ENCODE measurements at regions not wholly inside any gene's neighbourhood (a gene's known extent, or its start where the extent isn't known, plus 50 kb on each side); places are given as distances from the start of the nearest gene placed in this dataset.
"Not testable (repeated sequence)": the region's sequence is repeated elsewhere in the genome, so short reads cannot be mapped to it uniquely, and the experiment has no call there.

DNA sequence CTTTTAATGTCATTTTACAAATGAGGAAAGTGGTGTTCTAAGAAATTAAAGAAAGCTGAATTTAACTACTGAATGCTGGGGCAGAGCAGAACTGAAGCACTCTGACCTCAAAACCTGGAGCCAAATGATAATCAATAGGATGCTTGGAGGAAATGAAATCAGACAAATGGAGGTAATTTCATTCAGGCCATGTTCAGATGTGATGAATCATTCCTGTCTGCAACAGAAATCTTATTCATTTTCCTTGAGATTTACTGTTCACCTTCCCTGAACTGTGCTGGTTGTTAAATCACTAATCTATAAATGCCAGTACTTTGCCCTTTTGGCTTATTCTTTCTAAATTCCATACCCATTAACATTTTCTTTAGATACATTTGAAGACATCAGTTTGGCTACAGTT is 85.6 kb upstream of the SNX7 start:
- DNase-seq: no peak

- no peak for DNase-seq
Measured at GRCh38 chr1:98565951-98566350, 95.6 kb upstream of the SNX7 start.

DNA sequence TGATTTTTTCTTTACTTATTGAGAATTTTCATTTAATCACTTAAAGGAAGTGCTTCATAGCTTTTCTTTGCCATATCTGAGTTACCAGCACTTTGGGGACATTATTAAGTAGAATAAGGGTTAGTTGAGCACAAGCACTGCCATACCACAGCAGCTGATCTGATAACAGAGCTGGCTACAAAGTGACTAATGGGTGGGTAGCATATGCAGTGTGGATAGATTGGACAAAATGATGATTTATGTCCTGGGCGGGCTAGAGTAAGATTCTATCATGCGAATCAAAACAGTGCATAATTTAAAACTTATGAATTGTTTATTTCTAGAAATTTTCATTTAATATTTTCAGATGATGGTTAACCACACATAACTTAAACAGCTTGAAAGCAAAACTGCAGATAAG is 102.2 kb upstream of the SNX7 start:
- DNase-seq: no peak

DNA sequence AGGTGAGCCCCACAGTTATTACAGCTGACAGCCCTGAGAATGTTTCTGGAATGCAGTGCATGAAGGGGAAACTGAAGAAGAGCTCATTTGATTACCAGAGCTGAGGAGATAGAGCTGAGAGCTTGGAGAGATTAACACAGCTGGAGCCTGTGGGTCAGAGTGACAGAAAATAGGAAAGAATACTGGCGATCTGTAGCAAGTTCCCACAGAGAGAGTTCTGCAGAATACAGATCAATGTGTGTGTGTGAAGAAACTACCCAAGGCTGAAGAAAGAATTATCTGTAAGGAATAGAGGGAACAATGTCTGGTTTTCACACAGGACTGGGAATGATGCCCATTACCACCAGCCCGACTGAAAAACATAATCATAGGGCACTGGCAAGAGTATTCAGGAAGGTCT is 103.6 kb upstream of the SNX7 start:
- DNase-seq: no peak

DNA sequence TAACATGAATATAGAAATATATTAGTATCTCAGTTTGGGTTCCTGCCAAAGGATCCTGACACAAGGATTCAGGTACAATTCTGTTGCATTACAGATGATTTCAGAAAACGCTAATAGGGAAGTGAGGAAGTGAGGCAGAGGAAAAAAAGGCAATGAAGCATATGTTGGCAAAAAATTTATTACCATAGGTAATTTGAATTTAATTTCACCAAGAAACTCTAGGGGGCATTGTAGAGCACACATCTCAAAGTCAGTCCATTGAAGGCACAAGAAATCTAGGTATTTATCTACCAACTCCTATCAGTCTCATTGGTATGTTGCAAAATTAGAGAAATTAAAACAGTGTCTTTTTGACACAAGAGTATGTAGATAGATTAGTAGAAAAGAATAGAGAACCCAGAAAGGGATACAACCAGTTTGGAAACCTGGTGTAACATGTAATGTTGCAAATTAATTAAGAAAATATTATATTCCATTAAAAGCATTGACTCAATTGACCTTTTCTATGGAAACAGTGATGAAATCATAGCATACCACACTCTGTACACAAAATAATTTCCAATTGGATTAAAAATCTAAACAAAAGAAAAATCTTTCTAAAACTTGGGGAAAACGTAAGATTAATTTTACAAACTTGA is 104.9 kb upstream of the SNX7 start:
- DNase-seq: no peak

- DNase-seq: no peak
Measured at GRCh38 chr1:98555814-98556213, 105.7 kb upstream of the SNX7 start.

- DNase-seq: not testable (repeated sequence)
Measured at GRCh38 chr1:98552576-98553074, 108.9 kb upstream of the SNX7 start.

DNA sequence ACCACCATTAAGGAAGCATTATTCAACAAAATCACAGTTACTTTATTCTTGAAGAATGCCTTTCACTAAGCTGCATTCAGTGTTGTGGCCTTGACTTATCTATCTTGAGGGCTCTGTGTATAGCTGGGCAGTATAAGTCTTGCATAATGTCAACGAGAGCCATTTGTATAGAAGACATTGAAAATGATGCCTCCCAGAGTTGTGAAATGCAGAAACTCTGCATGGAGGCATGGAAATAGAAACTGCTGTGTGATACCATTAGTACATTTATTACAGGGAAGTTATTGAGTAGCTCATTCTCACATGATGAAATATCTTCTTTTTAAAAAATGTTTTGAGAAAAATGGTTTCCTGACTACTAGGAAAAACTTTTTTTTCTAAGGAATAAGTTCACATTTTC is 111.4 kb upstream of the SNX7 start:
- no peak for DNase-seq

GRCh38 chr1:98546319-98546718 is 115.2 kb upstream of the SNX7 start:
- DNase-seq: no peak

GRCh38 chr1:98538106-98538505 is 123.4 kb upstream of the SNX7 start:
- no peak for DNase-seq

- DNase-seq: no peak
Measured at GRCh38 chr1:98523256-98523655, 138.3 kb upstream of the SNX7 start.

DNA sequence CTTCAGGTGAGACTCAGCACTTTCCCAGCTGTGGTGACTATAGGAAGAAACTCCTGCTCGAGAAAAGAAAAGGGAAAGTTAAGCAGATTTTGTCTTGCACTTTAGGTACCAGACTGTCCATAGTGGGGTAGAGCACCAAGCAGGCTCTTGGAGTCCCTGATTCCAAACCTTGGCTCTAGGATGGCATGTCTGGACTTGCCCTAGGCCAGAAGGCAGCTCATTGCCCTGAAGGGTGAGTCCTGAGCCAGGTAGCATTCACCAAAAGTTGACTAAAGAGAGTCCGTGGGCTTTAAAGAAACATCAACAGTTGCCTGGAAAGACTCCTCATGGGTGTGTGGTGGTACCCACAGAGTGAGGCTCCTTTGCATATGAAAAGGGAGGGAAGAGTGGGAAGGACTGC is 145.2 kb upstream of the SNX7 start:
- DNase-seq: no peak

GRCh38 chr1:98515744-98516143 is 145.8 kb upstream of the SNX7 start:
- DNase-seq: no peak

DNA sequence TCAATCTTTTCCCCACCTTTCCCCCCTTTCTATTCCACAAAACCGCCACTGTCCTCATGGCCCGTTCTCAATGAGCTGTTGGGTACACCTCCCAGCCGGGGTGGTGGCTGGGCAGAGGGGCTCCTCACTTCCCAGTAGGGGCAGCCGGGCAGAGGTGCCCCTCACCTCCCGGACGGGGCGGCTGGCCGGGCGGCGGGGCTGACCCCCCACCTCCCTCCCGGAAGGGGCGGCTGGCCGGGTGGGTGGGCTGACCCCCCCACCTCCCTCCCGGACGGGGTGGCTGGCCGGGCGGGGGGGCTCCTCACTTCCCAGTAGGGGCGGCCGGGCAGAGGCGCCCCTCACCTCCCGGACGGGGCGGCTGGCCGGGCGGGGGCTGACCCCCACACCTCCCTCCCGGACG is 149.3 kb upstream of the SNX7 start:
- DNase-seq: not testable (repeated sequence)

GRCh38 chr1:98503771-98504170 is 157.8 kb upstream of the SNX7 start:
- DNase-seq: no peak

DNA sequence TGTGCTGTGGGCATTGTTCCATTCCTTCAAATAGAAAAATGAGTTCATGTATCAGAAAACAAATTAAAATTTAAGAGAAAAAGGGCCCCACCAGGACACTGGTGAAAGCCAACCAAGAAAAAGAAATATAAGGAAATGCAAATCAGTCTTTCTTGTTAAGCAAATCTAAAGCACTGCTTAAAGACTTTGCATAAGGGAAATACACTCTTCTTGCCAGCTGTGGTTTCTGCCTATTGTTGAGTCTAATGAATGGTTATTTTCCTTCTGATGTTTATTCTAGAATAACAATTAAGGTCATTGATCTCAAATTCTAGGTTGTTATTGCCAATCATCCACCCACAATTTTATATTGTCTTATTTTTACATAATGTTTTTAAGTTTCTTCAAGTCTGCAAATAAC is 158.6 kb upstream of the SNX7 start:
- no peak for DNase-seq

DNA sequence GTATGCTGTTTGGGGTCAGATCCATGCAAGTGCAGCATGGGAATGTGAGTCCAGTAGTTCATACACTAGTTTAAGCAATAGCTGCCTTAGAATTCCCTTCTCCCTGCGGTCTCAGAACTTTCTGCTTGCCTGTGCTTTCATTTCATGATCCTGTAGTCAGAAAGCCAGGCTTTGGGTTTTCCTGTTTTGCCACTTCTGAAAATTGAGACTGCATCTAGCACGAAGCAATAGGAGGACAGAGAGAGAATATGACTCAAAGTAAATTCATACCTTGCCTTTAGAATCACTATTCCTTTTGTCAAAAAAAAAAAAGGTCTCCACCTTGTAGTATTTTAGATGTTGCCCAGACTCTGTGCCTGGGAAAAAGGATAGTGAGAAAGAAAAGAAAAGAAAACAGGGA is 161.2 kb upstream of the SNX7 start:
- no peak for DNase-seq

DNA sequence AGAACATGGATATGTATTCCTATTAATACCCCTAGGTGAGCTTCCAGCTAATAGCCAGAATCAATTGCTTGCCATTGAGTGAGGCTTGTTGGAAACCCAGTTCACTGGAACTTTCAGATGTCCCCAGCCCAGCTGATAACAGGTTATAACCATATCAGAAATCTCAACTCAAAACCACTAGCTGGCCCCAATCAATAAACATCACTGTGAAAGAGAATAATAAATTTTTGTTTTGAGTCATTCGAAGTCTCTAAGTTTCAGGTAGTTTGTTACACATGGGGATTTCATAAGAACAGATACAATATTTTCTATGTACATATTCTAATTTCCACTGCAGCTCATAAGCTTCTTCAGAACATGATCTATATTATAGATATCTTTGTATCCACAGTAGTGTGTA is 162.9 kb upstream of the SNX7 start:
- DNase-seq: no peak

GRCh38 chr1:98497497-98497896 is 164.0 kb upstream of the SNX7 start:
- DNase-seq: no peak

GRCh38 chr1:98496256-98496995 is 165.1 kb upstream of the SNX7 start:
- DNase-seq: no peak

DNA sequence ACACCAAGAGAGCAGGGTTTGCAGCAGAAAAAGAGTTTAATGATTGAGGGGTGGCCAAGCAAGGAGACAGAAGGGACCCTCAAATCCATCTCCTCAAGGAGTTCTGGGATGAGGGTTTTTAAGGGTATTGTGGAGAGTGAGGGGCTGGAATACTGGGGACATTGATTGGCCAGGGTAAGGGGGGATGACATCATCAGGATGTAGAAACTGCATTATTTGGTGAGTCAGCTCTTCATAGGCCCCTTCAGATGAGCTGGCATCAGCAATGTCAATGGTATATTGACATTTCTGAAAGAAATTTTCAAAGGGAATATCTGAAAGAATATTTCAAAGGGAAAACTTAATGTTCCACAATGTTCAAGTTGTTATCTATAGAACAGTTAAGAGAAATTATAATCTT is 168.1 kb upstream of the SNX7 start:
- DNase-seq: no peak

GRCh38 chr1:98490099-98490498 is 171.4 kb upstream of the SNX7 start:
- DNase-seq: no peak

GRCh38 chr1:98487620-98488019 is 173.9 kb upstream of the SNX7 start:
- no peak for DNase-seq

- no peak for DNase-seq
Measured at GRCh38 chr1:98482611-98483010, 178.9 kb upstream of the SNX7 start.

DNA sequence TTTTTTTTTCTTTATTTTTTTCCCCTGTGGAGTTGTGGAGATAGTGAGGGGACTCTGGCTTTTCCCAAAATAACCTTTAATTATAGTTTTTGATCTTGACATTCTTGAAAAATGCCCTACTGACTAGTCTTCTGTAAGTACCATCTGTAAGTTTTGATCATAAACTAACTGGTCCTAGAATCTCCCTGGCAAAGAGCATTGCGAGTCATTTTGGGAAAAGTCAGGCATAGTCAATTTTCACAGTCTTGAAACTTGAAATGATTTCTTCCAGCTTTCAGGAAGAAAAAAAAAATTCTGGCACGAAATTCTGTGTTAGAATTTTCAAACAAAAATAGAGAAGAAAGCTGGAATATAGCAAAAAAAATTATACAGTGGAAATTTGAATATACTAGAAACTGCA is 181.2 kb upstream of the SNX7 start:
- no peak for DNase-seq

All from CD4-positive, alpha-beta T cell treated with Interleukin-10 for 1 hour (primary cell).